Natural killer cell (primary cell): ENCODE measurements at regions not wholly inside any gene's neighbourhood (a gene's known extent, or its start where the extent isn't known, plus 50 kb on each side); places are given as distances from the start of the nearest gene placed in this dataset.
"Not testable (repeated sequence)": the region's sequence is repeated elsewhere in the genome, so short reads cannot be mapped to it uniquely, and the experiment has no call there.

Experiments used
- ATAC-seq, 3 donors: fragments of 150-1000 bp in 2 of 3; fragments of 200-7000 bp in 1 of 3; cut with Tn5 transposase; 1 replicate in 1 of 3; 2 replicates in 2 of 3; pipeline ENCODE4 v1.10.0; 2021; ENCODE audit warnings: mild to moderate bottlenecking in 2 of 3, moderate library complexity in 2 of 3
- DNase-seq, 2 donors: peaks; one replicate each; pipeline versions ENCODE4 v3.0.0 to v3.0.0-alpha.2; 2013 to 2021; ENCODE audit warnings: mixed read lengths in 1 of 2
- H3K27ac ChIP-seq: one replicate; pipeline ENCODE4 v1.5.1; 2013; ENCODE audit warnings: mild to moderate bottlenecking, low read length
- H3K27me3 ChIP-seq: one replicate; pipeline ENCODE4 v1.6.1; 2013; ENCODE audit warnings: low read length; ENCODE audit not compliant: control insufficient read depth, insufficient read depth
- H3K36me3 ChIP-seq: one replicate; pipeline ENCODE4 v1.6.1; 2013; ENCODE audit warnings: low read length; ENCODE audit not compliant: control insufficient read depth, insufficient read depth
- H3K4me1 ChIP-seq: one replicate; pipeline ENCODE4 v1.6.1; 2013; ENCODE audit warnings: low read length; ENCODE audit not compliant: control insufficient read depth, insufficient read depth
- H3K4me3 ChIP-seq: one replicate; pipeline ENCODE4 v1.5.1; 2013; ENCODE audit warnings: low read length
- H3K9me3 ChIP-seq: one replicate; pipeline ENCODE4 v1.6.1; 2013; ENCODE audit warnings: low read length; ENCODE audit not compliant: control insufficient read depth, insufficient read depth
- H3K27ac Mint-ChIP-seq, 2 donors: one replicate each; pipeline ENCODE4 v1.8.0; 2022; ENCODE audit warnings: mild to moderate bottlenecking in 2 of 2, mixed read lengths in 2 of 2, moderate library complexity in 1 of 2
- H3K27me3 Mint-ChIP-seq, 2 donors: one replicate each; pipeline ENCODE4 v1.8.0; 2022; ENCODE audit warnings: low read depth in 2 of 2, mixed read lengths in 2 of 2
- H3K36me3 Mint-ChIP-seq: one replicate; pipeline ENCODE4 v1.8.0; 2022; ENCODE audit warnings: mixed read lengths
- H3K4me1 Mint-ChIP-seq, 2 donors: one replicate each; pipeline ENCODE4 v1.8.0; 2022; ENCODE audit warnings: mixed read lengths in 2 of 2
- H3K4me3 Mint-ChIP-seq: one replicate; pipeline ENCODE4 v1.8.0; 2022; ENCODE audit warnings: mild to moderate bottlenecking, moderate library complexity, mixed read lengths
- H3K9me3 Mint-ChIP-seq, 2 donors: one replicate each; pipeline ENCODE4 v1.8.0; 2022; ENCODE audit warnings: mixed read lengths in 2 of 2
- CTCF ChIP-seq: fragments of 200-600 bp; IDR thresholded peaks from one replicate; pipeline ENCODE4 v1.8.0; 2022; ENCODE audit warnings: antibody characterized with exemption
- WGBS: methylation state at CpG from one replicate; pipeline ENCODE4 v1.1.7; 2013; ENCODE audit warnings: missing lambda C conversion rate; ENCODE audit not compliant: insufficient coverage; 5-methylcytosine and 5-hydroxymethylcytosine counted together
- intact Hi-C: fragments of 100-400 bp; cut with micrococcal nuclease; formaldehyde crosslinking; loops from one replicate; pipeline ENCODE4 v1.14.2; 2022

GRCh38 chr1:221863635-221864034 lies 121.7 kb upstream of the DUSP10 start:
- no peak overlapping the region for H3K4me3 ChIP-seq
- H3K4me3 Mint-ChIP-seq = no peak overlapping the region
- no peaks in the 10 kb centered on the region for H3K9me3 Mint-ChIP-seq
- no peaks in the 10 kb centered on the region for H3K27me3 ChIP-seq
- no peaks in the 10 kb centered on the region for H3K27me3 Mint-ChIP-seq
- no peak for ATAC-seq
- H3K4me1 Mint-ChIP-seq = no peaks in the 10 kb centered on the region
- 47% methylated on average over 3 of the region's 3 CpGs for WGBS
- no peak for DNase-seq
- H3K36me3 ChIP-seq = no peaks in the 10 kb centered on the region
- no peaks in the 10 kb centered on the region for H3K4me1 ChIP-seq
- H3K9me3 ChIP-seq = no peaks in the 10 kb centered on the region
- H3K27ac Mint-ChIP-seq = no peak overlapping the region
- no peaks in the 10 kb centered on the region for H3K36me3 Mint-ChIP-seq
- intact Hi-C loops = no loop called here
- no peak overlapping the region for H3K27ac ChIP-seq
- no peak for TF ChIP-seq CTCF

- TF ChIP-seq CTCF = no peak
- H3K36me3 Mint-ChIP-seq = no peaks in the 10 kb centered on the region
- H3K4me1 Mint-ChIP-seq = no peaks in the 10 kb centered on the region
- no peaks in the 10 kb centered on the region for H3K36me3 ChIP-seq
- H3K27ac Mint-ChIP-seq = no peak overlapping the region
- no peak for DNase-seq
- no peak for ATAC-seq
- H3K4me3 ChIP-seq = no peak overlapping the region
- no peaks in the 10 kb centered on the region for H3K9me3 ChIP-seq
- no peaks in the 10 kb centered on the region for H3K27me3 Mint-ChIP-seq
- no peaks in the 10 kb centered on the region for H3K27me3 ChIP-seq
- no peak overlapping the region for H3K4me3 Mint-ChIP-seq
- H3K27ac ChIP-seq = no peak overlapping the region
- H3K9me3 Mint-ChIP-seq = no peaks in the 10 kb centered on the region
- intact Hi-C loops = no loop called here
- H3K4me1 ChIP-seq = no peaks in the 10 kb centered on the region
- WGBS = 98% methylated on average over 3 of the region's 3 CpGs
Measured at GRCh38 chr1:221862971-221863370, 121.1 kb upstream of the DUSP10 start.

- no peaks in the 10 kb centered on the region for H3K36me3 ChIP-seq
- no peaks in the 10 kb centered on the region for H3K27me3 ChIP-seq
- Mint-ChIP-seq H3K36me3 (no peaks in the 10 kb centered on the region), H3K27me3 (no peaks in the 10 kb centered on the region), H3K9me3 (no peaks in the 10 kb centered on the region), H3K4me1 (no peaks in the 10 kb centered on the region), H3K27ac (no peak overlapping the region), H3K4me3 (no peak overlapping the region)
- ATAC-seq (no peak), DNase-seq (no peak)
- no peak overlapping the region for H3K4me3 ChIP-seq
- 88% methylated on average over 3 of the region's 3 CpGs for WGBS
- no peak overlapping the region for H3K27ac ChIP-seq
- no peak for TF ChIP-seq CTCF
- no peaks in the 10 kb centered on the region for H3K4me1 ChIP-seq
- intact Hi-C loops = no loop called here
- H3K9me3 ChIP-seq = no peaks in the 10 kb centered on the region
Measured at GRCh38 chr1:221858818-221859611, 117.1 kb upstream of the DUSP10 start.

- H3K4me3 ChIP-seq, H3K36me3 Mint-ChIP-seq, H3K27ac ChIP-seq, H3K36me3 ChIP-seq, H3K4me1 ChIP-seq, intact Hi-C loops, H3K4me3 Mint-ChIP-seq, H3K4me1 Mint-ChIP-seq, H3K9me3 Mint-ChIP-seq, H3K27me3 Mint-ChIP-seq, H3K27ac Mint-ChIP-seq, ATAC-seq, H3K9me3 ChIP-seq, H3K27me3 ChIP-seq: not testable (repeated sequence)
- WGBS = 76% methylated on average over 4 of the region's 4 CpGs
- DNase-seq = peak in 1 of 2 donors; percentile 12
Measured at GRCh38 chr1:221857094-221857444, 115.2 kb upstream of the DUSP10 start.
